ENCODE measurements at regions not wholly inside any gene's neighbourhood (a gene's known extent, or its start where the extent isn't known, plus 50 kb on each side); places are given as distances from the start of the nearest gene placed in this dataset.
"Not testable (repeated sequence)": the region's sequence is repeated elsewhere in the genome, so short reads cannot be mapped to it uniquely, and the experiment has no call there.

DNA sequence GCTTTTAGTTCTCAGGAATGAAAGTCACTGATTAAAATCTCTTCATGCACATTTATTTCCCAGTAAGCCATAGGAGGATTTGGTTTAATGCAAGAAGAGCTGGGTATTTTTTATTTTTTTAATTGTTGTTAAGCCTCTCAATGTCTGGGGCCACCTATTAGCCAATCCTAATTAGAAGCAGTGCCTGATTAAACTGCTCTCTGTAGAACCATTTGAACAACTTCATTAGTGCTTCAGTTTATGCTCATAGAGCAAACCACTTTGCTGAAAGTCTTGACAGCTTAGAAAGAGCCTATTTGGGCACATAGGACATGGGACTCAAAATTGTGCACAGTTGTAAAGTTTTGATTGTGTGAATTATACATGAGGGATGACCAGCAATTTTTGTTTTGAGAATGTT lies 548.9 kb downstream of the FRK start:
- Histone ChIP-seq H2BK5ac (ENCODE audit: low read depth, low read length, poor library complexity) (no peak overlapping the region), H3K4me2 (ENCODE audit: low read length) (no peak overlapping the region), H2BK12ac (ENCODE audit: low read length) (no peak overlapping the region), H2AFZ (ENCODE audit: insufficient read depth, low read length, poor library complexity) (no peak overlapping the region), H3K18ac (ENCODE audit: low read length) (no peak overlapping the region), H3K79me2 (ENCODE audit: control insufficient read depth, insufficient read depth, low read length, poor library complexity) (no peaks in the 10 kb centered on the region), H3K27ac (ENCODE audit: low read depth, low read length) (no peak overlapping the region), H3K4me1 (ENCODE audit: control insufficient read depth in 1 of 2, insufficient read depth in 2 of 2, low read length in 2 of 2) (no peaks in the 10 kb centered on the region), H3K79me1 (ENCODE audit: low read length) (no peaks in the 10 kb centered on the region), H2BK120ac (ENCODE audit: insufficient read depth, low read length, poor library complexity) (no peak overlapping the region), H2AK5ac (ENCODE audit: low read length) (no peak overlapping the region), H4K12ac (ENCODE audit: low read depth, low read length) (no peak overlapping the region), H3K4ac (ENCODE audit: low read depth, low read length) (no peak overlapping the region), H3K9me3 (ENCODE audit: insufficient read depth, low read depth, low read length) (no peaks in the 10 kb centered on the region), H3K36me3 (ENCODE audit: control insufficient read depth in 1 of 2, insufficient read depth in 2 of 2, low read length in 2 of 2) (no peaks in the 10 kb centered on the region), H3K9ac (ENCODE audit: low read length) (no peak overlapping the region), H3K14ac (ENCODE audit: low read length) (no peak overlapping the region), H3K4me3 (ENCODE audit: low read depth, low read length) (no peak overlapping the region), H4K91ac (ENCODE audit: low read depth, low read length) (no peak overlapping the region), H3K23ac (ENCODE audit: low read length) (no peak overlapping the region), H4K8ac (ENCODE audit: low read depth, low read length) (no peak overlapping the region), H3K27me3 (ENCODE audit: insufficient read depth, low read length) (no peaks in the 10 kb centered on the region)
- no peak for DNase-seq

DNA sequence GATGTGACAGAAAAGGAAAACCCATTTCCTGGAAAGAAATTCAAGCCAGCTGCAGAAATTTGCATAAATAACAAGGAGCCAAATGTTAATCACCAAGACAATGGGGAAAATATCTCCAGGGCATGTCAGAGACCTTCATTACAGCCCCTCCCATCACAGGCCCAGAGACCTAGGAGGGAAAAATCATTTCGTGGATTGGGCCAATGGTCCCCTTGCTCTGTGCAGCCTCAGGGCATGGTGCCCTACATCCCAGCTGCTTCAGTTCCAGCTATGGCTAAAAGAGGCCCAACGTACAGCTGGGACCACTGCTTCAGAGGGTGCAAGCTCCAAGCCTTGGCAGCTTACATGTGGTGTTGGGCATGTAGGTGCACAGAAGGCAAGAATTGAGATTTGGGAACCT lies 558.3 kb downstream of the FRK start:
- H2BK120ac ChIP-seq (ENCODE audit: insufficient read depth, low read length, poor library complexity); H3K4me3 ChIP-seq (ENCODE audit: low read depth, low read length); H2BK5ac ChIP-seq (ENCODE audit: low read depth, low read length, poor library complexity); H3K36me3 ChIP-seq (ENCODE audit: control insufficient read depth in 1 of 2, insufficient read depth in 2 of 2, low read length in 2 of 2); H3K18ac ChIP-seq (ENCODE audit: low read length); H2AK5ac ChIP-seq (ENCODE audit: low read length); H3K4me1 ChIP-seq (ENCODE audit: control insufficient read depth in 1 of 2, insufficient read depth in 2 of 2, low read length in 2 of 2); H2BK12ac ChIP-seq (ENCODE audit: low read length); H3K79me1 ChIP-seq (ENCODE audit: low read length); H3K79me2 ChIP-seq (ENCODE audit: control insufficient read depth, insufficient read depth, low read length, poor library complexity); H3K4me2 ChIP-seq (ENCODE audit: low read length); H3K4ac ChIP-seq (ENCODE audit: low read depth, low read length); H3K9ac ChIP-seq (ENCODE audit: low read length); H4K8ac ChIP-seq (ENCODE audit: low read depth, low read length); H3K14ac ChIP-seq (ENCODE audit: low read length); H3K27ac ChIP-seq (ENCODE audit: low read depth, low read length); DNase-seq; H3K9me3 ChIP-seq (ENCODE audit: insufficient read depth, low read depth, low read length); H3K27me3 ChIP-seq (ENCODE audit: insufficient read depth, low read length); H2AFZ ChIP-seq (ENCODE audit: insufficient read depth, low read length, poor library complexity); H4K91ac ChIP-seq (ENCODE audit: low read depth, low read length); H3K23ac ChIP-seq (ENCODE audit: low read length); H4K12ac ChIP-seq (ENCODE audit: low read depth, low read length): not testable (repeated sequence)
- no CpG with 5 or more reads among the region's 2 CpGs for WGBS (ENCODE audit: extremely low coverage, insufficient coverage, insufficient read length)

GRCh38 chr6:115495184-115495583 lies 565.5 kb downstream of the FRK start:
- no peaks in the 10 kb centered on the region for H3K36me3 ChIP-seq (ENCODE audit: control insufficient read depth in 1 of 2, insufficient read depth in 2 of 2, low read length in 2 of 2)

GRCh38 chr6:115487331-115487730 lies 573.4 kb downstream of the FRK start:
- no peaks in the 10 kb centered on the region for H3K27me3 ChIP-seq (ENCODE audit: insufficient read depth, low read length)
- no CpG with 5 or more reads among the region's 2 CpGs for WGBS (ENCODE audit: extremely low coverage, insufficient coverage, insufficient read length)
- no peak overlapping the region for H4K8ac ChIP-seq (ENCODE audit: low read depth, low read length)
- no peak overlapping the region for H3K18ac ChIP-seq (ENCODE audit: low read length)
- no peaks in the 10 kb centered on the region for H3K9me3 ChIP-seq (ENCODE audit: insufficient read depth, low read depth, low read length)
- no peak overlapping the region for H2BK120ac ChIP-seq (ENCODE audit: insufficient read depth, low read length, poor library complexity)
- no peaks in the 10 kb centered on the region for H3K79me2 ChIP-seq (ENCODE audit: control insufficient read depth, insufficient read depth, low read length, poor library complexity)
- H3K4me1 ChIP-seq (ENCODE audit: control insufficient read depth in 1 of 2, insufficient read depth in 2 of 2, low read length in 2 of 2) = no peaks in the 10 kb centered on the region
- H2BK12ac ChIP-seq (ENCODE audit: low read length) = no peak overlapping the region
- no peak overlapping the region for H3K4me3 ChIP-seq (ENCODE audit: low read depth, low read length)
- H2BK5ac ChIP-seq (ENCODE audit: low read depth, low read length, poor library complexity) = no peak overlapping the region
- no peak overlapping the region for H3K14ac ChIP-seq (ENCODE audit: low read length)
- H3K36me3 ChIP-seq (ENCODE audit: control insufficient read depth in 1 of 2, insufficient read depth in 2 of 2, low read length in 2 of 2) = no peaks in the 10 kb centered on the region
- no peak overlapping the region for H2AFZ ChIP-seq (ENCODE audit: insufficient read depth, low read length, poor library complexity)
- H2AK5ac ChIP-seq (ENCODE audit: low read length) = no peak overlapping the region
- no peak overlapping the region for H4K12ac ChIP-seq (ENCODE audit: low read depth, low read length)
- no peak overlapping the region for H3K23ac ChIP-seq (ENCODE audit: low read length)
- no peak overlapping the region for H3K27ac ChIP-seq (ENCODE audit: low read depth, low read length)
- no peak overlapping the region for H3K9ac ChIP-seq (ENCODE audit: low read length)
- H4K91ac ChIP-seq (ENCODE audit: low read depth, low read length) = no peak overlapping the region
- DNase-seq = no peak
- H3K79me1 ChIP-seq (ENCODE audit: low read length) = no peaks in the 10 kb centered on the region
- no peak overlapping the region for H3K4ac ChIP-seq (ENCODE audit: low read depth, low read length)
- no peak overlapping the region for H3K4me2 ChIP-seq (ENCODE audit: low read length)

More at GRCh38 chr6:115495184-115495583, 565.5 kb downstream of the FRK start:
- no peak overlapping the region for H2BK5ac ChIP-seq (ENCODE audit: low read depth, low read length, poor library complexity)
- no peak overlapping the region for H4K8ac ChIP-seq (ENCODE audit: low read depth, low read length)
- no peaks in the 10 kb centered on the region for H3K79me2 ChIP-seq (ENCODE audit: control insufficient read depth, insufficient read depth, low read length, poor library complexity)
- no peak overlapping the region for H2AFZ ChIP-seq (ENCODE audit: insufficient read depth, low read length, poor library complexity)
- no peaks in the 10 kb centered on the region for H3K9me3 ChIP-seq (ENCODE audit: insufficient read depth, low read depth, low read length)
- no peak for DNase-seq
- H3K4ac ChIP-seq (ENCODE audit: low read depth, low read length) = no peak overlapping the region
- no peak overlapping the region for H4K91ac ChIP-seq (ENCODE audit: low read depth, low read length)
- H2BK12ac ChIP-seq (ENCODE audit: low read length) = no peak overlapping the region
- H3K9ac ChIP-seq (ENCODE audit: low read length) = no peak overlapping the region
- WGBS (ENCODE audit: extremely low coverage, insufficient coverage, insufficient read length) = no CpG with 5 or more reads among the region's 3 CpGs
- H3K4me1 ChIP-seq (ENCODE audit: control insufficient read depth in 1 of 2, insufficient read depth in 2 of 2, low read length in 2 of 2) = no peaks in the 10 kb centered on the region
- no peak overlapping the region for H3K4me2 ChIP-seq (ENCODE audit: low read length)
- no peak overlapping the region for H2AK5ac ChIP-seq (ENCODE audit: low read length)
- H4K12ac ChIP-seq (ENCODE audit: low read depth, low read length) = no peak overlapping the region
- no peak overlapping the region for H3K18ac ChIP-seq (ENCODE audit: low read length)
- H3K14ac ChIP-seq (ENCODE audit: low read length) = no peak overlapping the region
- H3K27me3 ChIP-seq (ENCODE audit: insufficient read depth, low read length) = no peaks in the 10 kb centered on the region
- no peaks in the 10 kb centered on the region for H3K79me1 ChIP-seq (ENCODE audit: low read length)
- H3K23ac ChIP-seq (ENCODE audit: low read length) = no peak overlapping the region
- no peak overlapping the region for H3K4me3 ChIP-seq (ENCODE audit: low read depth, low read length)
- no peak overlapping the region for H2BK120ac ChIP-seq (ENCODE audit: insufficient read depth, low read length, poor library complexity)
- no peak overlapping the region for H3K27ac ChIP-seq (ENCODE audit: low read depth, low read length)
